Left kidney (tissue), 1 donor: ENCODE measurements at regions not wholly inside any gene's neighbourhood (a gene's known extent, or its start where the extent isn't known, plus 50 kb on each side); places are given as distances from the start of the nearest gene placed in this dataset.
"Not testable (repeated sequence)": the region's sequence is repeated elsewhere in the genome, so short reads cannot be mapped to it uniquely, and the experiment has no call there.

Experiments used
- DNase-seq: peaks from one replicate; pipeline ENCODE4 v3.0.0-alpha.2; 2013

- no peak for DNase-seq
Measured at GRCh38 chr5:40453689-40454088, 226.0 kb upstream of the PTGER4 start.

- no peak for DNase-seq
Measured at GRCh38 chr5:40452874-40453624, 226.7 kb upstream of the PTGER4 start.

- no peak for DNase-seq
Measured at GRCh38 chr5:40447438-40447837, 232.3 kb upstream of the PTGER4 start.

GRCh38 chr5:40446910-40447309 is 232.8 kb upstream of the PTGER4 start:
- no peak for DNase-seq

GRCh38 chr5:40442346-40442745 is 237.4 kb upstream of the PTGER4 start:
- DNase-seq, result no peak

DNA sequence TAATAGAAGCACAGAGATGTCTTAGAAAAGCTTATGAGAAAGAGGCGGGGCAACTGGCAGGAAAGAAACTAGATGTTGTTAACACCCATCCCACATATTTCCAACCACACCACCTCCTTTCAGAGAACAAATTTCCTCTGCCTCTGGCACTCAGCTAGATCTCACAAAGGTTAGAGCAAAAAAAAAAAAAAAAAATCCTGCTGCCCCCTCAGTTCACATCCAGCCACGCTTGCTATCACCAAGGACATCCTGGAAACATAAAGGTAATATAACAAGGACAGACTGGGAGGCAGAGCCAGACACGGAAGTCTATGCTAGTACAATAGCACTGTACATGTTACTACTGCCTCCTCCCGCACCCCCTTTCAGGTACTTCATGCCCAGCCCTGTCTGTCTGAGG is 238.0 kb upstream of the PTGER4 start:
- DNase-seq, result no peak

- no peak for DNase-seq
Measured at GRCh38 chr5:40440746-40441145, 239.0 kb upstream of the PTGER4 start.

DNA sequence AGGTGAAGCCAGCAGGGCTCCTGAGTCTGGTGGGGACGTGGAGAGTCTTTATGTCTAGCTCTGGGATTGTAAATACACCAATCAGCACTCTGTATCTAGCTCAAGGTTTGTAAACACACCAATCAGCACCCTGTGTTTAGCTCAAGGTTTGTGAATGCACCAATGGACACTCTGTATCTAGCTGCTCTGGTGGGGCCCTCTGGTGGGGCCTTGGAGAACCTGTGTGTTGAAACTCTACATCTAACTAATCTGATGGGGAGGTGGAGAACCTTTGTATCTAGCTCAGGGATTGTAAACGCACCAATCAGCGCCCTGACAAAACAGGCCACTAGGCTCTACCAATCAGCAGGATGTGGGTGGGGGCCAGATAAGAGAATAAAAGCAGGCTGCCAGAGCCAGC is 240.6 kb upstream of the PTGER4 start:
- DNase-seq, result not testable (repeated sequence)

- DNase-seq, result not testable (repeated sequence)
Measured at GRCh38 chr5:40438646-40439045, 241.1 kb upstream of the PTGER4 start.

- DNase-seq, result no peak
Measured at GRCh38 chr5:40437452-40437861, 242.3 kb upstream of the PTGER4 start.

- DNase-seq, result no peak
Measured at GRCh38 chr5:40436535-40437237, 243.0 kb upstream of the PTGER4 start.

DNA sequence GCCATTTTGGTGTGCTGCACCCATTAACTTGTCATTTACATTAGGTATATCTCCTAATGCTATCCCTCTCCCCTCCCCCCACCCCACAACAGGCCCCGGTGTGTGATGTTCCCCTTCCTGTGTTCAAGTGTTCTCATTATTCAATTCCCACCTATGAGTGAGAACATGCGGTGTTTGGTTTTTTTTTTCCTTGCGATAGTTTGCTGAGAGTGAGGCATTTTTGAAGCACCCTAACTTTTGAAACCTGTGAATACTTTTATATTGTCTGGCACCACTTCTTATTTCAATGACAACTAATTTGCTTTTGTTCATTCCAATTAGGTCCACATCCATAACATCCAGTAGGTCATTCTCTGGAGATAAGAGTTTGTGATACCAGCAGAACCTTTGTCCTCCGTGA is 244.0 kb upstream of the PTGER4 start:
- not testable (repeated sequence) for DNase-seq

- DNase-seq, result no peak
Measured at GRCh38 chr5:40432836-40433235, 246.9 kb upstream of the PTGER4 start.

DNA sequence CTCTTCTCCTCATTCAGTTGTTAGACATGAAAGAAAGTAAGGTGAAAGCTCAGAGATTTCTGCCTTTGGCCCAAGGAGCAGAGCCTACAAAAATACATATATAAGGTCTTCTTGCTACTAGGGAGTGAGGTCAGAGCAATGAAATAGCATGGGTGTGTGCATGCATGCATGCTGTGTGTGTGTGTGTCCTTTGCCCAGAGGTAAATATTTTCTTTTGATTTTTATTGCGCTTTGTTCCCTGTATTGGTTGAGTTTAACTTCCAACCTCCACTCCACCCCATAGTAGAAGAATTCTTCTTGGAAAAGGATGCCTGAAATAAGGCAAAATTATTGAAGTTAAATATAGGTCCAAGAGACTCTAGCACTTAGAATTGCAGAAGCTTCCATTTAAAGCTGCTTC is 248.0 kb upstream of the PTGER4 start:
- no peak for DNase-seq

DNA sequence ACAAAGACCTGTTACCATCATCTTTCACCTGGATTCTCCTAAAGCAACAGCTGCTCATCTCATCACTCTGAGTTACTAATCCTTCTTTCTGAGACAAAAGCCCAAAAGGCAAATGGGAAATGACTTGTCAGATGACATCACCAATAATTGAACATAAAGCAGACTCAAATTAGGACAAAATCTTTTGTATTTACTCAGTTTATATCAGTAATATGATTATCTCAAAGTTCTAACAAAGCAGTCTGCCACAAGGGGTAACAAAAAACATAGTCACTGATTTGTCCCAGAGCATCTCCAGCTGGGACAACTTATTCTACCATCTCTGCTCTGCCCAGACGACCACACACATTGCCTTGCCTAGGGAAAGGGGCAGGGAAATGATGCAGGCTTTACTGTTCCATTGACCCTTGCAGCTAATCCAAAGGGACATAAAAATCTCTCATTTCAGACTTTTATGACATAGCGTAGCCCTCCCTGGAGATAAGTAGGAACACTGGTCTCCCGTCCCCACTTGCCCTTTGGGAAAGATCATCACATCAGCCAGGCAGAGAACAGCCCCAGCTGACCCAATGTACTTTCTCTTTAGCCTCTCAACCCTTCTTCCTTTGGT is 249.5 kb upstream of the PTGER4 start:
- no peak for DNase-seq

GRCh38 chr5:40429258-40430100 is 250.2 kb upstream of the PTGER4 start:
- no peak for DNase-seq

- DNase-seq, result no peak
Measured at GRCh38 chr5:40428815-40429214, 250.9 kb upstream of the PTGER4 start.

GRCh38 chr5:40428126-40428525 is 251.6 kb upstream of the PTGER4 start:
- no peak for DNase-seq

- DNase-seq, result not testable (repeated sequence)
Measured at GRCh38 chr5:40417046-40417810, 262.5 kb upstream of the PTGER4 start.

- DNase-seq, result no peak
Measured at GRCh38 chr5:40416588-40416987, 263.1 kb upstream of the PTGER4 start.

DNA sequence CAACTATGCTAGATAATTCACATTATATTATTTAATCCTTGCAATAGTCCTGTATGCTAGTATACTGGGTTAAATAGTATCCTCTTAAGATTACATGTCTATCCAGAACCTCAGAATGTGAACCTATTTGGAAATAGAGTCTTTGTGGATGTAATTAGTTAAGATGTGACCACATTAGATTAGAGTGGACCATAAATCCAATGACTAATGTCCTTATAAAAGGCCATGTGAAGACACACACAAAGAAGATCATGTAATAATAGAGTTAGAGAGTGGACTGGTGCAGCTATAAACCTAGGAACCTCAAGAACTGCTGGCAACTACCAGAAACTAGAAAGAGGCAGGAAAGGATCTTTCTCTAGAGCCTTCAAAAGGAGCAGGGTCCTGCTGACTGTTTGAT is 263.6 kb upstream of the PTGER4 start:
- no peak for DNase-seq

DNA sequence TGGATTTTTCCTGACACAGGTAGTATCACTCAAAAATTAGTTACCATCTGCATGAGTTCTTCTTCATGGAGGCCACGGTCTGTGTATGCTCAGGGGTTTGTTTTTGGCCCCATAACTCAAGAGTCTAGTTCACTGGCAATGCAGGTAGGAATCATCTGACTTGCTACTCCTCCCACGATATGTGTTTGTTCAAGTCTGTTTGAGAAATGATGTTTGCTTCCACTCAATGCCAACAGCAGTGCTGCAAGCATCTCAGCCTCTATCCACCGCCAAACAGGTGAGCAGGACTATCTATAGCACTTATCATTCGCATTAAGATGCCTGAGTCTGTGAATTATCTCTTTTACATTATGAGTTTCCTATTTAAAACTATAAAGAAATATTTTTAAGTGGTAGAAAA is 264.8 kb upstream of the PTGER4 start:
- no peak for DNase-seq
